Psoas muscle (tissue), 7 donors: ENCODE measurements at regions not wholly inside any gene's neighbourhood (a gene's known extent, or its start where the extent isn't known, plus 50 kb on each side); places are given as distances from the start of the nearest gene placed in this dataset.

Experiments
- ATAC-seq, 4 donors: fragments of 200-7000 bp; cut with Tn5 transposase; one replicate each; pipeline ENCODE4 v1.9.1; 2020; ENCODE audit warnings: moderate library complexity in 3 of 4, mild to moderate bottlenecking in 2 of 4
- DNase-seq, 2 donors: peaks; one replicate each; pipeline ENCODE4 v3.0.0-alpha.2; 2020
- H3K27ac ChIP-seq: fragments of 200-600 bp; one replicate; pipeline ENCODE4 v1.8.0; 2022
- H3K27me3 ChIP-seq, 3 donors: fragments of 200-600 bp in 1 of 3; one replicate each; pipeline versions ENCODE4 v1.6.1 to v1.8.0; 2013 to 2022; ENCODE audit warnings: low read length in 2 of 3, mild to moderate bottlenecking in 2 of 3, moderate library complexity in 1 of 3; ENCODE audit not compliant: insufficient read depth in 3 of 3
- H3K36me3 ChIP-seq, 2 donors: fragments of 200-600 bp in 1 of 2; one replicate each; pipeline versions ENCODE4 v1.6.1 to v1.8.0; 2013 to 2022; ENCODE audit warnings: low read depth in 1 of 2, mild to moderate bottlenecking in 1 of 2, moderate library complexity in 1 of 2; ENCODE audit not compliant: insufficient read depth in 1 of 2
- H3K4me1 ChIP-seq: fragments of 200-600 bp; one replicate; pipeline ENCODE4 v1.8.0; 2022
- H3K4me3 ChIP-seq: fragments of 200-600 bp; one replicate; pipeline ENCODE4 v1.8.0; 2022; ENCODE audit warnings: mild to moderate bottlenecking
- H3K9me3 ChIP-seq: fragments of 200-600 bp; one replicate; pipeline ENCODE4 v1.8.0; 2022
- CTCF ChIP-seq: fragments of 200-600 bp; IDR thresholded peaks from one replicate; pipeline ENCODE4 v1.8.0; 2022; ENCODE audit warnings: antibody characterized with exemption
- WGBS, 3 donors: extraction: QIAGEN DNeasy Blood & Tissue Kit; methylation state at CpG; one replicate each; pipeline versions ENCODE4 v1.1.6 to v1.1.7; 2013; 5-methylcytosine and 5-hydroxymethylcytosine counted together
- intact Hi-C, 2 donors: fragments of 100-400 bp; cut with DNase I; formaldehyde crosslinking; loops; one replicate each; pipeline versions ENCODE4 v1.11.0 to v1.14.2; 2022
- donor health status: healthy with polysubstance abuse.
- donor health status: DM: no; HTN: no; CAD: no; lungs with moderate emphysema.
- donor health status: Bipolar disorder and iron deficiency.
- donor health status: healthy.
- donor health status: DM: yes; HTN: yes; CAD: no.
- donor health status: DM: no; HTN: no; CAD: no.
- donor health status: DM: yes; HTN: yes; CAD: no.

GRCh38 chr7:41277561-41277960 is 425.3 kb downstream of the INHBA start:
- intact Hi-C loops: no loop called here
- Histone ChIP-seq H3K4me1 (no peaks in the 10 kb centered on the region), H3K9me3 (no peaks in the 10 kb centered on the region), H3K36me3 (no peaks in the 10 kb centered on the region), H3K27ac (no peak overlapping the region), H3K27me3 (no peaks in the 10 kb centered on the region), H3K4me3 (no peak overlapping the region)
- DNase-seq (no peak), ATAC-seq (no peak)
- TF ChIP-seq CTCF: no peak
- WGBS, 3 donors: 81 to 85% (median 84%) methylated on average over 2 of the region's 2 CpGs

GRCh38 chr7:41275255-41275654 is 427.6 kb downstream of the INHBA start:
- no peaks in the 10 kb centered on the region for H3K36me3 ChIP-seq
- no peaks in the 10 kb centered on the region for H3K27me3 ChIP-seq
- H3K27ac ChIP-seq: no peak overlapping the region
- H3K4me3 ChIP-seq: no peak overlapping the region
- TF ChIP-seq CTCF: no peak
- H3K9me3 ChIP-seq: no peaks in the 10 kb centered on the region
- DNase-seq (no peak), ATAC-seq (no peak)
- H3K4me1 ChIP-seq: no peaks in the 10 kb centered on the region
- WGBS, 3 donors: 74 to 78% (median 77%) methylated on average over 9 of the region's 9 CpGs
- intact Hi-C loops: no loop called here

- Histone ChIP-seq H3K9me3 (no peaks in the 10 kb centered on the region), H3K36me3 (no peaks in the 10 kb centered on the region), H3K27me3 (no peaks in the 10 kb centered on the region), H3K27ac (no peak overlapping the region), H3K4me1 (no peaks in the 10 kb centered on the region), H3K4me3 (no peak overlapping the region)
- intact Hi-C loops: no loop called here
- WGBS, 3 donors: 79 to 88% (median 80%) methylated on average over 5 of the region's 5 CpGs
- DNase-seq (no peak), ATAC-seq (no peak)
- TF ChIP-seq CTCF: no peak
These were observed 428.7 kb downstream of the INHBA start for GRCh38 chr7:41274179-41274578.

- intact Hi-C loops: no loop called here
These were observed 430.2 kb downstream of the INHBA start for GRCh38 chr7:41272664-41273063.

More at GRCh38 chr7:41272664-41273063, 430.2 kb downstream of the INHBA start:
- no peaks in the 10 kb centered on the region for H3K27me3 ChIP-seq
- TF ChIP-seq CTCF: no peak
- ATAC-seq: no peak
- WGBS, 3 donors: 84 to 86% (median 85%) methylated on average over 5 of the region's 5 CpGs
- no peak for DNase-seq
- no peak overlapping the region for H3K27ac ChIP-seq
- no peak overlapping the region for H3K4me3 ChIP-seq
- no peaks in the 10 kb centered on the region for H3K36me3 ChIP-seq
- H3K4me1 ChIP-seq: no peaks in the 10 kb centered on the region
- H3K9me3 ChIP-seq: no peaks in the 10 kb centered on the region
